Fibroblast of skin of left quadriceps (primary cell): ENCODE measurements at regions not wholly inside any gene's neighbourhood (a gene's known extent, or its start where the extent isn't known, plus 50 kb on each side); places are given as distances from the start of the nearest gene placed in this dataset.

ENCODE experiments used
- DNase-seq, 2 experiments: peaks; one replicate each; pipeline ENCODE4 v3.0.0-alpha.2; 2013; ENCODE audit warnings: low read depth in 2 of 2

- no peak for DNase-seq
These were observed 119.7 kb upstream of the RAD23B start for GRCh38 chr9:107163370-107163769.

GRCh38 chr9:107169796-107170195 is 113.3 kb upstream of the RAD23B start:
- no peak for DNase-seq

GRCh38 chr9:107170801-107171200 is 112.3 kb upstream of the RAD23B start:
- no peak for DNase-seq

- peak; percentile 58 to 59 for DNase-seq
These were observed 110.7 kb upstream of the RAD23B start for GRCh38 chr9:107172160-107172978.

GRCh38 chr9:107172979-107173347 is 110.1 kb upstream of the RAD23B start:
- DNase-seq = no peak

GRCh38 chr9:107173422-107174180 is 109.5 kb upstream of the RAD23B start:
- no peak for DNase-seq

- peak in 1 of 2 experiments; percentile 8 for DNase-seq
These were observed 108.6 kb upstream of the RAD23B start for GRCh38 chr9:107174441-107174840.

- DNase-seq = no peak
These were observed 108.0 kb upstream of the RAD23B start for GRCh38 chr9:107175041-107175440.

- no peak for DNase-seq
These were observed 107.2 kb upstream of the RAD23B start for GRCh38 chr9:107175816-107176435.

- peak; percentile 81 to 82 for DNase-seq
These were observed 106.5 kb upstream of the RAD23B start for GRCh38 chr9:107176436-107177151.

- DNase-seq = no peak
These were observed 105.7 kb upstream of the RAD23B start for GRCh38 chr9:107177243-107177839.

- no peak for DNase-seq
These were observed 105.2 kb upstream of the RAD23B start for GRCh38 chr9:107177857-107178256.

GRCh38 chr9:107178293-107178692 is 104.8 kb upstream of the RAD23B start:
- no peak for DNase-seq

- DNase-seq = no peak
These were observed 102.9 kb upstream of the RAD23B start for GRCh38 chr9:107180206-107180605.

GRCh38 chr9:107183176-107183575 is 99.9 kb upstream of the RAD23B start:
- DNase-seq = no peak

- no peak for DNase-seq
These were observed 94.7 kb upstream of the RAD23B start for GRCh38 chr9:107188376-107188775.

GRCh38 chr9:107190061-107190935 is 92.8 kb upstream of the RAD23B start:
- peak; percentile 34 to 35 for DNase-seq

- no peak for DNase-seq
These were observed 92.2 kb upstream of the RAD23B start for GRCh38 chr9:107190936-107191290.

GRCh38 chr9:107193251-107193650 is 89.8 kb upstream of the RAD23B start:
- DNase-seq = no peak

- DNase-seq = no peak
These were observed 84.4 kb upstream of the RAD23B start for GRCh38 chr9:107198718-107199117.

GRCh38 chr9:107208121-107208520 is 75.0 kb upstream of the RAD23B start:
- no peak for DNase-seq
